T1000 (cell line): ENCODE measurements at regions not wholly inside any gene's neighbourhood (a gene's known extent, or its start where the extent isn't known, plus 50 kb on each side); places are given as distances from the start of the nearest gene placed in this dataset.
"Not testable (repeated sequence)": the region's sequence is repeated elsewhere in the genome, so short reads cannot be mapped to it uniquely, and the experiment has no call there.

Source experiments
- DNase-seq: peaks from one replicate; lab custom pipeline; 2025; ENCODE audit warnings: mixed read lengths; lab: John Stamatoyannopoulos, UW

DNA sequence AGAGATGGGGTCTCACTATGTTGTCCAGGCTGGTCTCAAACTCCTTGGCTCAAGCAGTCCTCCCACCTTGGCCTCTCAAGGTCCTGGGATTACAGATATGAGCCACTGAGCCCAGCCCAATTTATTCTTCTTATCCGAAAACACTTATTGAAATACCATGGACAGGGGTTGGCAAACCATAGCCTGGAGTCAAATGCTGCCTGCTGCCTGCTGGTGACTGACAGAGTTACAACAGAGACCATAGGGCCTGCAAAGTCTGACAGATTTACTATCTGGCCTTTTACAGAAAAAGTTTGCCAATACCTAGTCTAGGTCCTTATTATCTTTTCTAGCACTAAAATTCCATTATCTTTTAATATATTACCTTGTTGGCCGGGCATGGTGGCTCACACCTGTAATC is 87.1 kb upstream of the ZNF281 start:
- no peak for DNase-seq

DNA sequence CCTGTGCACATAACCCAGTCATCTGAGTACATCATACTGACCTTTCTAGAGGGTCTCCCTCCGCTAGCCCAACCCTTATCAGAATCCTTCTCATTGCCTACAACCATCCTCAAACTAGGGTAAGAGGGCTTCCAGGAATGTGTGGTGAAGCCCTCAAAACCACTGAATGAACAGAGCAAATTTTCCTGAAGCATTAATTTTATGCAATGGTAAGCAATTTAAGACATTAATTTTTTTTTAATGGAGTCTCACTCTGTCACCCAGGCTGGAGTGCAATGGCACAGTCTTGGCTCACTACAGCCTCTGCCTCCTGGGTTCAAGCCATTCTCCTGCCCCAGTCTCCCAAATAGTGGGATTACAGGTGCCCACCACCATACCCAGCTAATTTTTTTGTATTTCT is 86.1 kb upstream of the ZNF281 start:
- no peak for DNase-seq

DNA sequence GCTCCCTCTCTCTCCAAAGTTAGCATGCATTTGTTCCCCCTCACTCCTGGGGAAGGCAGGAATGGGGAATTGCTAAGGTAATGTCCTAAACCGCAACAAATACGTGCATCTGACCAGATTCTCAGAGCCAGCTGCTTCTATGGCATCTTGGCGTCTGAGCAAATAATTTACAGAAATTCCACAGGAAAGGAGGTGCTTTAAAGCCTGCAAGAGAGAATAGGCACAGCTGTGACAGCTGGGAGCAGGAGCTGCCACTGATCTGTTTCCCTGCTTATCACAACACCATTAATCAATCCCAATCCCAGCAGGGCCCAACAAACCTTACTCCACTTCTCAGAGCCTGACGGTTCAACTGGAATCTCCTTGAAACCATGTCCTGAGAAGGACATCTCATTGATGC is 83.5 kb upstream of the ZNF281 start:
- DNase-seq = no peak

DNA sequence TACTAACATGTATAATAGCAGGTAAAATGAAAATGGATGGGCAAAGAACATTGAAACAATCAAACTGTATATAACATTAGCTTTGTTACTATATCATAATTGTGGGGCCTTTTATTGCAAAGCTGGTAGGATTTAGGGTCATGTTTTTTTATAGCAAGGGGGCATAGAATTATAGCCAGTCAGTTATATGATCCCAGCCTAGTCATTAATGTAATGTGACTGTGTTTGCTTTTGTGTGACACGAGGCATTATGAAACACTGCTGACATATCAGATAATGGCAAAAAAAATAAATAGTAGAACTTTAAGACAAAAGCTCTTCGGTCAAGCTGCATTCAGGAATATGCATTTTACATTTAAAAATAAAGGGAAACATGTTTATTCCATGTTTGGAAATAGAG is 81.3 kb upstream of the ZNF281 start:
- DNase-seq = no peak

DNA sequence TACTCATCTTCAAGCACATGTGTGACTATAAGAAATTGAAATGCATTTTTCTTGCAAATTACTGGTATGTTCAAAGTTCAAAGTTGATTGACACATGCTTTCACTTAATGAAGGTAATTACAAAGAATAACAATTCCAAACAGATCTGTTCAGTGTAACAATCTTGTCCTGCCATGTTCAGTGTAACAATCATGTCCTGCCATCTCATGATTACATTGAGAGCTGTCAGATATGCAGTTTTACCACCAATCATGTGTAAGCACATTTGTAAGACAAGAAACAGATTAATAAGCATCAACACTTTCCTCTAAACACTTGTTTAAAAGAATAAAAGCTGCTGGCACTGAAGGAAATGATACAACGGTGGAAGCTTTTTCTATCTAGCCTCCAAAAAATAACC is 80.3 kb upstream of the ZNF281 start:
- no peak for DNase-seq

DNA sequence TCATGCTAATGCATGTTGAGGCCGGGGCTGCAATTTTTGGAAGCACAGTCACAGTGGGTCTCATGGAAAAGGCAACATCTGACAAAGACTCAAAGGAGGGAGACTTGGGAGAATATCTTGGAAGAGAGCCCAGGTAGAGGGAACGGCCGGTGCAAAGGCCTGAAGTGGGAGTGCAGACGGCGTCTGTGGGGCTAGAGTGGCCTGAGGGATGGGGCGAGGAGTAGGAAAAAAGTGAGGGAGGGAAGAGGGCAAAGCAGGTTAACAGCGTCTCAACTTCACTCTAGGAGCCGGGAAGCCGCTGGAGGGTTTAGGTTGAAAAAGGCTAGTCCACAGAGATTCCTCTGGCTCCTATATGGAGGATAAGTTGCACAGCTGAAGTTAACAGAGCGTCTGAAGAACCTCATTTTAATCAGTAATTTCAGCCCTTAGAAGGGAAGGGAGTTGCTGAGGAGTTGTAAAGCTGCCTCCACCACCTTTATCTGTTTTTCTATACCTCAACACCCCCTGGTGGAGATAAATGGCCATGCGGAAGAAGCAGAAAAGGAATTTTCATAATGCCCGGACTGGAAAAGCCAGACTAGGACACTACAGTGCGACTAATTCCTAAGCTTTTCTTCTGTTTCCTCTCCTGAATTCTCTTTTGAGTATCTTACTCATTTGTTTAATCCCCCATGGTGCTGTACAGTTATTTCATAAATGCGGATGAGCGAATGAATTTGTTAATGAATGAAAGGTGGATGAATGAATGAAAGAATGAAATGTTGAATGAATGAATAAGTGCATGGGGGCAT is 78.7 kb upstream of the ZNF281 start:
- peak; percentile 40 for DNase-seq

DNA sequence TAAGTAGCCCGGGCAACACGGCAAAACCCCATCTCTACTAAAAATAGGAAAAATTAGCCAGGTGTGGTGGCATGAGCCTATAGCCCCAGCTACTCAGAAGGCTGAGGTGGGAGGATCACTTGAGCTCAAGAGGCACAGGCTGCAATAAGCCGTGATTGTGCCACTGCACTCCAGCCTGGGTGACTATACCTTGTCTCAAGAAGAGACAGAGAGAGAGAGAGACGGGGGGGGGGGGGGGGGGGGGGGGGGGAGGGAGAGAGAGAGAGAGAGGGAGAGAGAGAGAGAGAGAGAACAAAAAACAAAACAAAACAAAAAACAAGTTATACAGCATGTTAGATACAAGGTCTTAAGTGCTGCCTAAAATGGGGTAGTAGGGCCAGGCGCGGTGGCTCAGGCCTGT is 77.8 kb upstream of the ZNF281 start:
- DNase-seq = no peak

DNA sequence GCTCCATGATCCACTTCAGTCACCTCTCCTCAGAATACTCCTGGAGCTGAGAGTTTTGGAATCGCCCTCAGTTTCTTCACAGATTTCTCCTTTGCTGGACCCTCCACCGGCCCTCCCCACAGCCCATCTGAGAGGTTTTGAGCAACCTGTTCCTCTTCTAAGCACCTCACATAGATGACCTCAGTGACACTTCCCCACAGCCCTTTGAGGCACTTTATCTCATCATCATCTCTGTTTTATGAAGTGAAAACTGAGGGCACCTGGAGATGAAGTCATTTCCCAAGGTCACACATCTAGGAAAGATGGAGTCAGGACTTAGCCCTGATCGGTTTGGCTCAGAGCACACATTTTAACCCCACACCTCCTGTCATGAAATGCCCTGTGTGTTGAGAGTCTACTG is 76.8 kb upstream of the ZNF281 start:
- DNase-seq = no peak

DNA sequence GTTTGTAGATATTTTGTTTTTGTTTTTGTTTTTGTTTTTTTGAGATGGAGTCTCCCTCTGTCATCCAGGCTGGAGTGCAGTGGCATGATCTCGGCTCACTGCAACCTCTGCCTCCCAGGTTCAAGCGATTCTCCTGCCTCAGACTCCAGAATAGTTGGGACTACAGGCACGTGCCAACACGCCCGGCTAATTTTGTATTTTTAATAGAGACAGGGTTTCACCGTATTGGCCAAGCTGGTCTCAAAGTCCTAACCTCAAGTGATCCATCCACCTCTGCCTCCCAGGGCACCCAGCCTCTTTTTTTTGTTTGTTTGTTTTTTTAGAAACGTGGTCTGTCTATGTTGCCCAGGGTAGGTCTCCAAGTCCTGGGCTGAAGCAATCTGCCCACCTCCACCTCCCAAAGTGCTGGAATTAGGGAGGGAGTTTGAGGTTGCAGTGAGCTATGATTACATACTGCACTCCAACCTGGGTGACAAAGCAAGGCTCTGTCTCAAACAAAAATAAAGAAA is 74.7 kb upstream of the ZNF281 start:
- not testable (repeated sequence) for DNase-seq

DNA sequence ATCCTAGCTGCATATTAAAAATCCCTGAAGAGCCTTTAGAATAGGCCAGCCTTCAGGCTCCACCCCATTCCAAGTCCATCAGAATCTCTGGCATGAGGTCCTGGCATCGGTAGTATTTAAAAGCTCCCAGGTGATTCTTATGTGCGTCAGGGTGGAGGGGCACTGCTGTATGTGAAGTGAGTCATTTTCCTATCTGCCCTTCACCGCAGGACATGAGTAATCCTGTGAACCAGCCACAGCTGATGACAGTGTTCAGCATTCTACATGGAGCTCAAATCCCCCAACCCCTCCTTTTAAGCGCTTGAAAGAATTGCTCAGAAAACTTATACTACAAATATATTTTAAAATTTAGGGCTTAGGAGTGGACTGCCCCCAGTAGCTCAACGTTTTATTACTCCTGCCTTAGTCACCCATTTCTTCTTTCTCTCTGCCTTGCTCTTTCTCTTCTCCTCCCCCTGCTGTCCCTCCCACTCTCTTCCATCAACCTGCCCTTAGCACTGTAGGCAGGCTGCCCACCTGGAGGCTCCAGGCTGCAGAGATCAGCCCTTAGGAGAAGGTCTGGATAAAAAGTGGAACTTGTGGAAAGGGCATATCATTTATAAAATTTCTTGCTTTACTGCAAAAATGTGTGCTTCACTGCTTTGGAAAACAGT is 73.8 kb upstream of the ZNF281 start:
- peak; percentile 86 for DNase-seq

DNA sequence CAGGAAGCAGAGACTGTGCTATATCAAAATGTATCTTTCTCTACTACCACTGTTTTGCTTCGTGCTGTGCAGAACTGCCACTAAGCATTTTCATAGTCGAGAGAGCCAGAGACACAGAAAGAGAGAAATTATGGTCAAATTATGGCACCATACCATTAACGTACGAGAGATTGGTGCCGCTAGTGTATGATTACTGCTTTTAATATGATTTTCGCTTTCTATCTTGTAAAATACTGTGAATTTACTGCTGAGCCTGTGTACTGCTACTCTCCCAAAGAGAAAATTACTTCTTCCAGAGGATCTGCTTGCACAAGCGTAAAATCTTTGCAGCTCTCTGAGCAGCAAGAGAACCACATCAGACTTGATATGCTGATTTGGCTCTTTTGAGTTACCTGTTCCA is 71.1 kb upstream of the ZNF281 start:
- no peak for DNase-seq

DNA sequence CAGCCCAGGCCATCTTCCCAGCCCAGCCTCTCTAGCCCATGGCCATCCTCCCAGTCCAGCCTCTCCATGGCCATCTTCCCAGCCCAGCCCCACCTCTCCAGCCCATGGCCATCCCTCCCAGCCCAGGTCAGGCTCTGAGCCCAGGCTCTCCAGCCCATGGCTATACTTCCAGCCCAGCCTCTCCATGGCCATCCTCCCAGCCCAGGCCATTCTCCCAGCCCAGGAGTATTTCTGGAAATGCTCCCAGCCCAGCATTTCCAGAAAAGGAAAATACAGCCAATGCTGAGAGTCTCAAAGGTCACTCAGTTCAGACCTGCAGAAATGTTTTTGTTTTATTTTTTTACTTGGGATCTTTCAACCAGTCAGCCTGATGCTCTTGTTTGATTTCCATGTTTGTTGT is 70.0 kb upstream of the ZNF281 start:
- no peak for DNase-seq

DNA sequence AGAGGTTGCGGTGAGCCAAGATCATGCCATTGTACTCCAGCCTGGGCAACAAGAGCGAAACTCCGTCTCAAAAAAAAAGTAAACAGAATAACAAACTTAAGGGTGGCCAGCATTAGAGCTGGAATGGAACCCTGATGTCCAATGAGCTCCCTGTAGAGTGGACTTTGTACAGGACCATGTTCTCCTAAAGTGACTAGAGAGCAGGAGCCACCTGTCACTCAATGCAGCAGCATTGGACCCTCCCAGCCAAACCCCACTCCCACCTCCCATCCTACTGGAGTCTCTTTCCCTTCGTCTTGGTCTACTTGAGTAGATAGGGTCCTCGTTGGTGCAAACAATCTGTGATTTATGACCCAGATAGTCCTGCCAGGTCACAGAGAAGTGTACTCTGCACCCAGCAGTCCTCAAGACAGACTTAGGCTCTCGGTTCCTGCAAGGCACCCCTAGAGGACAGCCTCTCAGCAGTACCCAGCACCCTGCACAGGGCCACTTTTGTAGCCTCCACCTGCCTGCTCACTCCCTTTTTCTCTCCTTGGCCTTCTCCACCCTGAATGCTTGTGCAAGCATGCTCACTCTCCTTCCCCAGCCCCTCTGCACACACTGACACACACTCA is 69.2 kb upstream of the ZNF281 start:
- DNase-seq = no peak

DNA sequence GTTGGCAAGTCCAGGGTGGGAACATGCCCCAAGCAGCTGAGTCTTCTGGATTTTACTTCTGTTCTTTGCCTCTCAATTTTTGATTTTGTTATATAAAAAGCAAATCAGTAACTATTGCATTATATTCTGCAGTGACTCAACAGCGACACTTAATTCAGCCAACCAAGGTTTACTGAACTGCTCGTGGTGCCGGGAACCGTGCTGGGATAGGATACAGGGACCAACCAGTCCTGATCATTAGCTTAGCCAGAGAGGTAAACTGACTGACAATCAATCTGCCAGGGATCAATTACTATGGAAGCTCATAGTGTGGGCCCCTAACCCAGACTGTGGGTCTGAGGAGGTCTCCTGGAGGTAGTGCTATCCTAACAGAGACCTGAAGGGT is 68.4 kb upstream of the ZNF281 start:
- no peak for DNase-seq

DNA sequence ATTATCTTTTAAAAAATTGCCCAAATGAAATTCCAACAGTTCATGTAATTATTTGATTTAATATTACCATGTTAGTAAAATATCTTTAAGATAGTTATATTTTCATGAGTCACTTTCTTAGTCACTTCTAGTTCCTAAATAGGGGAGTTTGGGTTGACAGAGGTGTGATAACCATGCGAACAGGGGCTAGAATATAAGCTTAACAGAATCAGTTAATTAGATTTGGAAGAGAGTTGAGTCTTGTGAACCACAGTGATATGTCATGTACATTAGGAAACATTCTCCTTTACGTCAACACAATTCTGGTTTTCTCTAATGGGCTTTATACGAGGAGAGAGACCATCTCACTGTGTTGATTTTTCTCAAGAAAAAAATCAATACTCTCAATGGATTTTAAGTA is 64.8 kb upstream of the ZNF281 start:
- DNase-seq = no peak

DNA sequence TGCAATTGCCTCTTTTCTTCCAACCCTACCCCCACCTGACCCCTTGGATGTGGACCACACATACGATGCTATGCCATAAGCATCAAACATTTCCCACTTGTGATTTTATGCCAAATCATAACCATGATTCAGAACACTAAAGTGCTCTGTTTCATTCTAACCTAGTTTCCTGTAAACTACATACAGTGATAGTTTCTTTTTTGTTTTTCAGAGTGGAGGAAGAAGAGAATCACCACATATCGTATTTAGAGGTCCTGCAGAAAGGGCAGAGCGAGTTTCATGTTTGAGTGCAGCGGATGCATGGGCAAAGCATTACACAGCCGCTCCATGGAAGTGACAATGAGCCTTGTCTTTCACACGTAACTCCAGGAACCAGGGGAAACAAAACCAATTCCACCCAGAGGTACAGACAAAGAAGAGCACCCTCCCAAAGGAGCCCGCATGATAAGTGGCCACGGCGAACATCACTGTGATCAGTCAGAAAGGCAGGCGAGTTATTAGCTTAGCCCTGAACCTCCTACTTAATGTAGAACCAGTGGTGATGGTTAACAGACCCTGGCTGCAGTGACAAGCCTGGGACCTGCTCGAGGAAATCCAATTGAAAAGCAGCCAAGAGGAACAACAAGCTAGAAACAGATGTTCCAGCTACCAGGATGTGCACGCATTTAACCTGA is 64.0 kb upstream of the ZNF281 start:
- no peak for DNase-seq

DNA sequence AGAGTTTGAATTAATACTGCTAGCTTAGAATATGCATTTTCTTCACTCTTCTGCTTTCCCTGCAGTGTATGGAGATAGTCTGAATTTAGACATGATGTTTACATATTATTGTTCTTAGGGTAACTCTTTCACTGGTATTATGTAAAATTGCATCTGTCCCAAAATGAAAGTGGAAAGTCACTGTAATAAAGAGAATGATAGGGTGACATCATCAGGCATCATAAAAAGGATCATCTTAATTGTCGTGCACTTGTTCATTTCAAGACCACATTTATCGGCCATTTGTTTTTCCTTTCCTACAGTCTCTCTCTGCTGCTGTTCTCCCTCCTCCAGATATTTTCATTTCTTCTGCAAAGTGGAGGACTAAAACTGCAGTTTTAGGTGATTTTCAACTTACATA is 61.9 kb upstream of the ZNF281 start:
- DNase-seq = no peak

DNA sequence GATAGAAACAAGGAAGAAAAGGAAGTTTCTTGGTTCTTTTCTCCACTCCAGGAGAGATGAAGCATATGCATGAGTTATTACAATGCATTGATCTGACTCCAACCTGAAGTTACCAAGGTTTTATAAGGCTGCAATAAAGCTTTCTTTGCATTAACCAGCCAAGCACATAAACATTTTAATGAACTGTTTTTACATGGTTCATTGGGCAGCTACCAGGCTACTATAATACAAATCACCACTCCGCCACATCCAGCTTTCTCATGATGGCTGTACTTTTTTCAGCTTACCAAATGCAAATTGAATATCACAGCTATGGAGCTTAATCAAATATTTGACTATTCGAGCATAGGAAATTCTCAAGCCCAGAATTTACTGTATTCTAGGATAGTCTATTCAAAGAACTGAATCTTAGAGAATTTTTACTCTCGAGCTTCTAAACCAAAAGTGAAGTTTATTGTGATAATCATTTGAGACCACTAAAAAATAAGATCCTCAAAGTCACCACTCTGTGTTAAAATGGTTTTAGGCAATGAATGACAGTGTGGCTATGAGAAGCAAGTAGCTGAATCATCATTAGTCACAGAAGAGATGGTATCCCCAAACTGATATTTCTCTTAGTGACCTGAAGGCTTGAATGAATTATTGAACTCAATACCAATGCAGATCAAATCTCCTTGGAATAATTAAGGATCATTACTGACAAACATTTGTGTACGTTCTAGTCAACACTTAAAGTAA is 58.6 kb upstream of the ZNF281 start:
- no peak for DNase-seq

DNA sequence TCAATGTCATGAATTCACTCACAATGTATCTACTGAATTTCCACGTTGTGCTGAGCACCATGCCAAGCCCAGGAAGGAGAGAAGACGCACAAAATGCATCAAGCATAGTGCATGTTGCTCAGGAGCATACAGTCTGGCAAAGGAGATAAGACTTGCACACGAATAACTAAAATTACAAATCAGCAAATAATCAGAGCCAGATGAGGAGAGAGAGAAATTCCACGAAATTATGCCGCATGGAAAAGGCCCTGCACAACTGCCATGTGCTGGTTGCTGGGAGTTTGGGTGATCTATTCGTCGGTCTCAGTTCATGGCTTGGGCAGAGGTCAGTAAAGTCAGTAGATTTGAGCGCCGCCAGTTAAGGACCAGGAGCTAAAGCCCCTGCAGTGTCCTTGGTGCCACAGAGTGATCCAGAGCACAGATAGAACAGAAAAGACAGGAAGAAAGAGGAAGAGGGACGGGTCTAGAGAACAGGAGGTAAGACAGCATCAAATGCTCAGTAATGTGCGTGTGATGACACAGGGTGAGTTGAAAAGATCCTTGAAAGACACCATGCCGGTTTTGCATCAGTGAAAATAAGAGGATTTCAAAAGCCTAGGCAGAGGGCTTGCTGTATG is 55.1 kb upstream of the ZNF281 start:
- no peak for DNase-seq
